Osteocyte (in vitro differentiated cells): ENCODE measurements at regions not wholly inside any gene's neighbourhood (a gene's known extent, or its start where the extent isn't known, plus 50 kb on each side); places are given as distances from the start of the nearest gene placed in this dataset.

Experiments used
- DNase-seq: peaks from one replicate; pipeline ENCODE4 v3.0.0; 2021; ENCODE audit warnings: mixed read lengths; ENCODE audit not compliant: unreplicated experiment; ENCODE audit errors: extremely low spot score
- H3K27ac Mint-ChIP-seq: one replicate; pipeline ENCODE4 v1.8.0; 2021; ENCODE audit warnings: mild to moderate bottlenecking, mixed read lengths; ENCODE audit not compliant: unreplicated experiment
- H3K27me3 Mint-ChIP-seq: one replicate; pipeline ENCODE4 v1.8.0; 2021; ENCODE audit warnings: mixed read lengths; ENCODE audit not compliant: unreplicated experiment
- H3K36me3 Mint-ChIP-seq: one replicate; pipeline ENCODE4 v1.8.0; 2021; ENCODE audit warnings: mixed read lengths; ENCODE audit not compliant: unreplicated experiment
- H3K4me1 Mint-ChIP-seq: one replicate; pipeline ENCODE4 v1.8.0; 2021; ENCODE audit warnings: mixed read lengths; ENCODE audit not compliant: unreplicated experiment
- H3K4me3 Mint-ChIP-seq: one replicate; pipeline ENCODE4 v1.8.0; 2021; ENCODE audit warnings: mild to moderate bottlenecking, moderate library complexity, mixed read lengths; ENCODE audit not compliant: unreplicated experiment
- H3K9me3 Mint-ChIP-seq: one replicate; pipeline ENCODE4 v1.8.0; 2021; ENCODE audit warnings: mixed read lengths; ENCODE audit not compliant: unreplicated experiment
- TF ChIP-seq, protein P1 (sequence below): fragments of 200-600 bp; sonication (generic); IDR thresholded peaks from 2 replicates; pipeline ENCODE4 v1.5.0; 2021; ENCODE audit warnings: antibody characterized with exemption, mild to moderate bottlenecking, moderate library complexity

DNA sequence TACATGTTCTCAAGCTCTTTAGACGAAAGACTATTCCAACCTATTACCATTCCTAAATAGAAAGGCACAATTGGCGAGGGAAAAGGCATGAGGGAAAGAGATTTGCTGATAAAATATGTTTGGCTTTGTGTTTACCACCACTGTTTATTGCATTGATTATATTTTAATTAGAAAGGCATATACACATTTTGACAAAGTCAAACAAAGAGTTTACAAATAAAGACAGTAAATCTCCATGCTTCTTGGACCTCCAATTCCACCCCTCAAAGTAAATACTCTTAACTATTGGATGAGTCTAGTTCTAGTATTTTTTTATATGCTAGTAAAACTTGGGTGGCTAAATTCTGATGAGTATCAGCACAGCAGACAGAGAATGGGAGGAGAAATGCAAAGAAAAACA, 521.4 kb downstream of the FBXO15 start:
- Mint-ChIP-seq H3K4me3 (no peak overlapping the region), H3K9me3 (no peaks in the 10 kb centered on the region), H3K27me3 (peaks cover 16% of the 10 kb centered on the region), H3K4me1 (peaks cover 2% of the 10 kb centered on the region), H3K36me3 (no peaks in the 10 kb centered on the region), H3K27ac (no peak overlapping the region)
- DNase-seq = no peak
- TF ChIP-seq, protein P1, sequence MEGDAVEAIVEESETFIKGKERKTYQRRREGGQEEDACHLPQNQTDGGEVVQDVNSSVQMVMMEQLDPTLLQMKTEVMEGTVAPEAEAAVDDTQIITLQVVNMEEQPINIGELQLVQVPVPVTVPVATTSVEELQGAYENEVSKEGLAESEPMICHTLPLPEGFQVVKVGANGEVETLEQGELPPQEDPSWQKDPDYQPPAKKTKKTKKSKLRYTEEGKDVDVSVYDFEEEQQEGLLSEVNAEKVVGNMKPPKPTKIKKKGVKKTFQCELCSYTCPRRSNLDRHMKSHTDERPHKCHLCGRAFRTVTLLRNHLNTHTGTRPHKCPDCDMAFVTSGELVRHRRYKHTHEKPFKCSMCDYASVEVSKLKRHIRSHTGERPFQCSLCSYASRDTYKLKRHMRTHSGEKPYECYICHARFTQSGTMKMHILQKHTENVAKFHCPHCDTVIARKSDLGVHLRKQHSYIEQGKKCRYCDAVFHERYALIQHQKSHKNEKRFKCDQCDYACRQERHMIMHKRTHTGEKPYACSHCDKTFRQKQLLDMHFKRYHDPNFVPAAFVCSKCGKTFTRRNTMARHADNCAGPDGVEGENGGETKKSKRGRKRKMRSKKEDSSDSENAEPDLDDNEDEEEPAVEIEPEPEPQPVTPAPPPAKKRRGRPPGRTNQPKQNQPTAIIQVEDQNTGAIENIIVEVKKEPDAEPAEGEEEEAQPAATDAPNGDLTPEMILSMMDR = no peak

- no peaks in the 10 kb centered on the region for H3K9me3 Mint-ChIP-seq
- H3K36me3 Mint-ChIP-seq = no peaks in the 10 kb centered on the region
- no peak overlapping the region for H3K27ac Mint-ChIP-seq
- H3K4me1 Mint-ChIP-seq = peaks cover 7% of the 10 kb centered on the region
- H3K27me3 Mint-ChIP-seq = peaks cover 13% of the 10 kb centered on the region
- no peak for DNase-seq
- TF ChIP-seq, protein P1 = no peak
- no peak overlapping the region for H3K4me3 Mint-ChIP-seq
These were observed 526.5 kb downstream of the FBXO15 start for GRCh38 chr18:73621091-73621490.

DNA sequence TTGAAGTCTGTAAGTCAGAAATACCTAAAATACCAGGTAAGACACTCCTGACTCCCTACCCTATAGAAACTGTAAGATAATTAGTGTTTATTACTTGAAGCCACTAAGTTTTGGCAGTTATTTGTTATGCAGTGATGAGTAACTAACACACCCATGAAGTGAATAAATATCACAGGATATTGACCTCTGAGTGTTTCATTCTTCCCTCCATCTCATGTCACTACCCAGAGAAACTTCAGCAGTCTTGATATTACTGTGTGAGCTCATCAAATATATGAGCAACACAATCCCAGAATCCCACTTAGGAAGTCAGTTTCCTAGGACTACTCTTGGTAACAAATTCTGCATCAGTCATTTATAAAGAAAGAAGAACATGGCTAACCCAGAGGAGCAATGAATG, 529.7 kb downstream of the FBXO15 start:
- no peak overlapping the region for H3K4me3 Mint-ChIP-seq
- H3K36me3 Mint-ChIP-seq = no peaks in the 10 kb centered on the region
- peaks cover 7% of the 10 kb centered on the region for H3K4me1 Mint-ChIP-seq
- no peaks in the 10 kb centered on the region for H3K9me3 Mint-ChIP-seq
- H3K27me3 Mint-ChIP-seq = no peaks in the 10 kb centered on the region
- no peak for DNase-seq
- H3K27ac Mint-ChIP-seq = no peak overlapping the region
- TF ChIP-seq, protein P1 = no peak

GRCh38 chr18:73615506-73615905, 532.1 kb downstream of the FBXO15 start:
- H3K36me3 Mint-ChIP-seq = no peaks in the 10 kb centered on the region
- H3K27me3 Mint-ChIP-seq = peaks cover 3% of the 10 kb centered on the region
- no peak overlapping the region for H3K4me3 Mint-ChIP-seq
- TF ChIP-seq, protein P1 = no peak
- H3K4me1 Mint-ChIP-seq = no peaks in the 10 kb centered on the region
- H3K9me3 Mint-ChIP-seq = peaks cover 3% of the 10 kb centered on the region
- no peak for DNase-seq
- no peak overlapping the region for H3K27ac Mint-ChIP-seq

- H3K4me3 Mint-ChIP-seq = no peak overlapping the region
- H3K4me1 Mint-ChIP-seq = no peaks in the 10 kb centered on the region
- TF ChIP-seq, protein P1 = no peak
- DNase-seq = no peak
- H3K27ac Mint-ChIP-seq = no peak overlapping the region
- H3K36me3 Mint-ChIP-seq = no peaks in the 10 kb centered on the region
- peaks cover 5% of the 10 kb centered on the region for H3K9me3 Mint-ChIP-seq
- H3K27me3 Mint-ChIP-seq = peaks cover 7% of the 10 kb centered on the region
These were observed 532.8 kb downstream of the FBXO15 start for GRCh38 chr18:73614812-73615211.
